ENCODE measurements at regions not wholly inside any gene's neighbourhood (a gene's known extent, or its start where the extent isn't known, plus 50 kb on each side); places are given as distances from the start of the nearest gene placed in this dataset.

GRCh38 chr16:17926866-17927399 lies 409.6 kb downstream of the NPIPA8 start (continued):
- TF ChIP-seq ZNF532 (CRISPR knock-in tag; IDR thresholded peaks at IDR 0.05; ENCODE audit: borderline replicate concordance) (no peak), NR2C2 (CRISPR knock-in tag; IDR thresholded peaks at IDR 0.05) (no peak), ZBTB43 (CRISPR knock-in tag; IDR thresholded peaks at IDR 0.05) (no peak), ZNF263 (CRISPR knock-in tag; IDR thresholded peaks at IDR 0.05; ENCODE audit: low read depth) (no peak), IRF2 (CRISPR knock-in tag; IDR thresholded peaks at IDR 0.05; ENCODE audit: borderline replicate concordance, low read depth) (no peak), ZNF671 (CRISPR knock-in tag; IDR thresholded peaks at IDR 0.05) (no peak), ZNF423 (CRISPR knock-in tag; IDR thresholded peaks at IDR 0.05) (no peak), EMX1 (CRISPR knock-in tag; IDR thresholded peaks at IDR 0.05) (no peak)
- TF ChIP-seq, protein P1, sequence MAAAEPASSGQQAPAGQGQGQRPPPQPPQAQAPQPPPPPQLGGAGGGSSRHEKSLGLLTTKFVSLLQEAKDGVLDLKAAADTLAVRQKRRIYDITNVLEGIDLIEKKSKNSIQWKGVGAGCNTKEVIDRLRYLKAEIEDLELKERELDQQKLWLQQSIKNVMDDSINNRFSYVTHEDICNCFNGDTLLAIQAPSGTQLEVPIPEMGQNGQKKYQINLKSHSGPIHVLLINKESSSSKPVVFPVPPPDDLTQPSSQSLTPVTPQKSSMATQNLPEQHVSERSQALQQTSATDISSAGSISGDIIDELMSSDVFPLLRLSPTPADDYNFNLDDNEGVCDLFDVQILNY (CRISPR knock-in tag; IDR thresholded peaks at IDR 0.05) = no peak

GRCh38 chr16:17926461-17926860 lies 410.1 kb downstream of the NPIPA8 start:
- CTCF ChIA-PET = no interaction called here
- ATAC-seq = no peak

DNA sequence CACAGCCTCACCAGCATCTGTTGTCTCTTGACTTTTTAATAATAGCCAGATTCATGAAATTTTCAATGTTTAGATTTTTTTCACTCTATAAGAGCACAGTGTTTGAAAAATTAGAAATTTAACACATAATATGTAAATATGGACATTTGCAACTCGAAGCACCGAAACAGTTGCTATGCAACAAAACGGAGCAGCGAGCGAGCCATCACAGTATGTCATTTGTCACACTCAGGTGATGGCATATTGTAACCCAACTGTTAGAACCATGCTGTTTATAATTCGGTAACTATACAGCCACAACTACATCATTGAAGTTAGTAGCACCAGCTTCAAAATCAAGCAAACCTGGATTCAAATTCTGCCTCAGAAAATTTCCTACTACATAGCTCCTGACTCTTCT lies 410.8 kb downstream of the NPIPA8 start:
- ATAC-seq (no peak), DNase-seq (ENCODE audit: low spot score) (no peak)
- H3K27ac Mint-ChIP-seq = no peak overlapping the region
- ChIA-PET CTCF (no interaction called here), POLR2A (no interaction called here)
- no peak for TF ChIP-seq ZNF219 (CRISPR knock-in tag; IDR thresholded peaks at IDR 0.05; ENCODE audit: borderline replicate concordance)
- TF ChIP-seq, protein P2, sequence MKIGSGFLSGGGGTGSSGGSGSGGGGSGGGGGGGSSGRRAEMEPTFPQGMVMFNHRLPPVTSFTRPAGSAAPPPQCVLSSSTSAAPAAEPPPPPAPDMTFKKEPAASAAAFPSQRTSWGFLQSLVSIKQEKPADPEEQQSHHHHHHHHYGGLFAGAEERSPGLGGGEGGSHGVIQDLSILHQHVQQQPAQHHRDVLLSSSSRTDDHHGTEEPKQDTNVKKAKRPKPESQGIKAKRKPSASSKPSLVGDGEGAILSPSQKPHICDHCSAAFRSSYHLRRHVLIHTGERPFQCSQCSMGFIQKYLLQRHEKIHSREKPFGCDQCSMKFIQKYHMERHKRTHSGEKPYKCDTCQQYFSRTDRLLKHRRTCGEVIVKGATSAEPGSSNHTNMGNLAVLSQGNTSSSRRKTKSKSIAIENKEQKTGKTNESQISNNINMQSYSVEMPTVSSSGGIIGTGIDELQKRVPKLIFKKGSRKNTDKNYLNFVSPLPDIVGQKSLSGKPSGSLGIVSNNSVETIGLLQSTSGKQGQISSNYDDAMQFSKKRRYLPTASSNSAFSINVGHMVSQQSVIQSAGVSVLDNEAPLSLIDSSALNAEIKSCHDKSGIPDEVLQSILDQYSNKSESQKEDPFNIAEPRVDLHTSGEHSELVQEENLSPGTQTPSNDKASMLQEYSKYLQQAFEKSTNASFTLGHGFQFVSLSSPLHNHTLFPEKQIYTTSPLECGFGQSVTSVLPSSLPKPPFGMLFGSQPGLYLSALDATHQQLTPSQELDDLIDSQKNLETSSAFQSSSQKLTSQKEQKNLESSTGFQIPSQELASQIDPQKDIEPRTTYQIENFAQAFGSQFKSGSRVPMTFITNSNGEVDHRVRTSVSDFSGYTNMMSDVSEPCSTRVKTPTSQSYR (CRISPR knock-in tag; IDR thresholded peaks at IDR 0.05) = no peak
- TF ChIP-seq, protein P3, sequence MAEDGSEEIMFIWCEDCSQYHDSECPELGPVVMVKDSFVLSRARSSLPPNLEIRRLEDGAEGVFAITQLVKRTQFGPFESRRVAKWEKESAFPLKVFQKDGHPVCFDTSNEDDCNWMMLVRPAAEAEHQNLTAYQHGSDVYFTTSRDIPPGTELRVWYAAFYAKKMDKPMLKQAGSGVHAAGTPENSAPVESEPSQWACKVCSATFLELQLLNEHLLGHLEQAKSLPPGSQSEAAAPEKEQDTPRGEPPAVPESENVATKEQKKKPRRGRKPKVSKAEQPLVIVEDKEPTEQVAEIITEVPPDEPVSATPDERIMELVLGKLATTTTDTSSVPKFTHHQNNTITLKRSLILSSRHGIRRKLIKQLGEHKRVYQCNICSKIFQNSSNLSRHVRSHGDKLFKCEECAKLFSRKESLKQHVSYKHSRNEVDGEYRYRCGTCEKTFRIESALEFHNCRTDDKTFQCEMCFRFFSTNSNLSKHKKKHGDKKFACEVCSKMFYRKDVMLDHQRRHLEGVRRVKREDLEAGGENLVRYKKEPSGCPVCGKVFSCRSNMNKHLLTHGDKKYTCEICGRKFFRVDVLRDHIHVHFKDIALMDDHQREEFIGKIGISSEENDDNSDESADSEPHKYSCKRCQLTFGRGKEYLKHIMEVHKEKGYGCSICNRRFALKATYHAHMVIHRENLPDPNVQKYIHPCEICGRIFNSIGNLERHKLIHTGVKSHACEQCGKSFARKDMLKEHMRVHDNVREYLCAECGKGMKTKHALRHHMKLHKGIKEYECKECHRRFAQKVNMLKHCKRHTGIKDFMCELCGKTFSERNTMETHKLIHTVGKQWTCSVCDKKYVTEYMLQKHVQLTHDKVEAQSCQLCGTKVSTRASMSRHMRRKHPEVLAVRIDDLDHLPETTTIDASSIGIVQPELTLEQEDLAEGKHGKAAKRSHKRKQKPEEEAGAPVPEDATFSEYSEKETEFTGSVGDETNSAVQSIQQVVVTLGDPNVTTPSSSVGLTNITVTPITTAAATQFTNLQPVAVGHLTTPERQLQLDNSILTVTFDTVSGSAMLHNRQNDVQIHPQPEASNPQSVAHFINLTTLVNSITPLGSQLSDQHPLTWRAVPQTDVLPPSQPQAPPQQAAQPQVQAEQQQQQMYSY (CRISPR knock-in tag; IDR thresholded peaks at IDR 0.05) = no peak
- TF ChIP-seq, protein P4, sequence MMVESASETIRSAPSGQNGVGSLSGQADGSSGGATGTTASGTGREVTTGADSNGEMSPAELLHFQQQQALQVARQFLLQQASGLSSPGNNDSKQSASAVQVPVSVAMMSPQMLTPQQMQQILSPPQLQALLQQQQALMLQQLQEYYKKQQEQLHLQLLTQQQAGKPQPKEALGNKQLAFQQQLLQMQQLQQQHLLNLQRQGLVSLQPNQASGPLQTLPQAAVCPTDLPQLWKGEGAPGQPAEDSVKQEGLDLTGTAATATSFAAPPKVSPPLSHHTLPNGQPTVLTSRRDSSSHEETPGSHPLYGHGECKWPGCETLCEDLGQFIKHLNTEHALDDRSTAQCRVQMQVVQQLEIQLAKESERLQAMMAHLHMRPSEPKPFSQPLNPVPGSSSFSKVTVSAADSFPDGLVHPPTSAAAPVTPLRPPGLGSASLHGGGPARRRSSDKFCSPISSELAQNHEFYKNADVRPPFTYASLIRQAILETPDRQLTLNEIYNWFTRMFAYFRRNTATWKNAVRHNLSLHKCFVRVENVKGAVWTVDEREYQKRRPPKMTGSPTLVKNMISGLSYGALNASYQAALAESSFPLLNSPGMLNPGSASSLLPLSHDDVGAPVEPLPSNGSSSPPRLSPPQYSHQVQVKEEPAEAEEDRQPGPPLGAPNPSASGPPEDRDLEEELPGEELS (CRISPR knock-in tag; IDR thresholded peaks at IDR 0.05) = no peak
- no peak for TF ChIP-seq ZNF396 (CRISPR knock-in tag; IDR thresholded peaks at IDR 0.05; ENCODE audit: borderline replicate concordance)
- TF ChIP-seq ZBTB43 (CRISPR knock-in tag; IDR thresholded peaks at IDR 0.05) = no peak
- H3K4me1 Mint-ChIP-seq = peaks cover 22% of the 10 kb centered on the region
- H3K27me3 Mint-ChIP-seq (ENCODE audit: low read depth) = no peaks in the 10 kb centered on the region
- peaks cover 40% of the 10 kb centered on the region for H3K36me3 Mint-ChIP-seq
- no peak overlapping the region for H3K4me3 Mint-ChIP-seq
- peaks cover 58% of the 10 kb centered on the region for H3K9me3 Mint-ChIP-seq

More at GRCh38 chr16:17926461-17926860, 410.1 kb downstream of the NPIPA8 start:
- no peak for DNase-seq (ENCODE audit: low spot score)
- no peak overlapping the region for H3K4me3 Mint-ChIP-seq
- TF ChIP-seq, protein P5, sequence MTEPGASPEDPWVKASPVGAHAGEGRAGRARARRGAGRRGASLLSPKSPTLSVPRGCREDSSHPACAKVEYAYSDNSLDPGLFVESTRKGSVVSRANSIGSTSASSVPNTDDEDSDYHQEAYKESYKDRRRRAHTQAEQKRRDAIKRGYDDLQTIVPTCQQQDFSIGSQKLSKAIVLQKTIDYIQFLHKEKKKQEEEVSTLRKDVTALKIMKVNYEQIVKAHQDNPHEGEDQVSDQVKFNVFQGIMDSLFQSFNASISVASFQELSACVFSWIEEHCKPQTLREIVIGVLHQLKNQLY (CRISPR knock-in tag; IDR thresholded peaks at IDR 0.05) = no peak
- POLR2A ChIA-PET = no interaction called here
- peaks cover 38% of the 10 kb centered on the region for H3K36me3 Mint-ChIP-seq
- H3K27ac Mint-ChIP-seq = peak overlapping the region; percentile 76; the same call in 1 of the 2 replicates
- H3K4me1 Mint-ChIP-seq = peaks cover 22% of the 10 kb centered on the region
- no peaks in the 10 kb centered on the region for H3K27me3 Mint-ChIP-seq (ENCODE audit: low read depth)
- H3K9me3 Mint-ChIP-seq = peaks cover 57% of the 10 kb centered on the region

Measured in WTC11 (cell line).